HT-29 (cell line): ENCODE measurements at regions not wholly inside any gene's neighbourhood (a gene's known extent, or its start where the extent isn't known, plus 50 kb on each side); places are given as distances from the start of the nearest gene placed in this dataset.
"Not testable (repeated sequence)": the region's sequence is repeated elsewhere in the genome, so short reads cannot be mapped to it uniquely, and the experiment has no call there.

ENCODE experiments used
- DNase-seq: peaks from one replicate; pipeline ENCODE4 v3.0.0-alpha.2; 2015; ENCODE audit warnings: low spot score

DNA sequence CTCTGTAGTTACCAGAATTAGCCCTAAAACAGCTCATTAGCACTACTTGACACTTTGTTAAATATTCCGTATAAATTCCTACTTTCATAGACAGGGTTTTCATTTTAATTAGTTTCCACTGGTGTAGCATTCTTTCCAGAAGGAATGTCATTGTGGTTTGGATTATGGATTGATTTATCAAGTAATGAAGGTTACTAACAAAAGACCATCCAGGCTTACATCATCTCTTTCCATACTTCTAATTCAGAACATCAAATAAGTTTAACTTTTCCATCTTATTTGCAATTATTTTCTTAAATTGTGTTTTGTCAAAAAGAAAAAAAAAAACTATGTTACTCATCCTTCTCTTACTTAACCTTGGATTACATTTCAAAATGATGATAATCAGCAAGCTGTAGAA lies 231.8 kb upstream of the SPOPL start:
- DNase-seq, result no peak

DNA sequence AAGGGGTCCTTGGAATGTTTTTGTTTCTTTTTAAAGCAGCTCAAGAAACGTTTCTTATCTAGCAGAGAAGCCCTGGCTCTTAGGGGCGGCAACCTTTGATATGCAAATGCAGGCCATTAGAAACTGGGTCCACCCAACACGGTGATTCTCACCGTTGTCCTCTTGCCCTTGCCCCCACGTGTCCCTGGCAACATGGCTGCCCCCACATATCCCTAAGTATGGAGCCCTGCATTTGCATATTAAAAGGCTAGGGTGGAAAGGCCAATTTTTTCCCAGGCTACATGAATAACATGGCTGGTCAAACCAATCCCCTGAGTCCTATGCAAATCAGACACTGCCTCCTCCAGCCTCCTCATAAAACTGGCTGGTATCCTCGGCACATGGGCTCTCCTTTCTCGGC lies 230.1 kb upstream of the SPOPL start:
- no peak for DNase-seq

DNA sequence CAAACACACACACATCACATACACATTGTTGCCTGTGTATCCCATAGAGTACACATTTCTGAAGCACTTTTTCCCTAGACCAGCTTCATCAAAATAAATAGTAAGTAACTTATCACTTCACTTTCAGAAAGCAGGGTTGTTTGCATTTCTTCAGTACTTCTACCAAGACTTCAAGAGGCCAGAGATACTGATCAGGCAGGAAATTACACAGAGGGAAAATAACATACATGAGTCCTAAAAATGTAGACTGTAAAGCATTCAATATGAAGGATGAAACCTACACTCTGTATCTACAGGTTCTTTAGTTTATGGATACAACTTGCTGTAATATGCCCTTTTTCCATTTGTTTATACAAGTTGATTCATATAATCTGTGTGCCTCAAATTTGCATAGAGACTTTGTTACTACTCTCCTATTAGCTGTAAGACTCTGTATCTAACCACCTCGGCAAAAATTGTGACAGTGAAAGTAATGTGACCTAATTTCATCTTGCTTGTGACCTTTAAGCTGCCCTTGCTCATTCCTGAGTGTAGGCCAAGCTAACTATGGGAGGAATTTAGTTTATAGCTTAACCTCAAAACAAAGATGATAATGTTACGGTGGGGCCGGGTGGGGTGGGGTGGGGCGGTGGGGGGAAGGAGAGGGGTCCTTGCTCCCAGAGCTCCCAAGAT lies 228.9 kb upstream of the SPOPL start:
- no peak for DNase-seq

GRCh38 chr2:138273280-138273679 lies 228.3 kb upstream of the SPOPL start:
- not testable (repeated sequence) for DNase-seq

- DNase-seq, result peak; percentile 41
Observed at GRCh38 chr2:138274421-138275291, 226.9 kb upstream of the SPOPL start.

GRCh38 chr2:138275292-138275690 lies 226.3 kb upstream of the SPOPL start:
- DNase-seq, result peak; percentile 32

DNA sequence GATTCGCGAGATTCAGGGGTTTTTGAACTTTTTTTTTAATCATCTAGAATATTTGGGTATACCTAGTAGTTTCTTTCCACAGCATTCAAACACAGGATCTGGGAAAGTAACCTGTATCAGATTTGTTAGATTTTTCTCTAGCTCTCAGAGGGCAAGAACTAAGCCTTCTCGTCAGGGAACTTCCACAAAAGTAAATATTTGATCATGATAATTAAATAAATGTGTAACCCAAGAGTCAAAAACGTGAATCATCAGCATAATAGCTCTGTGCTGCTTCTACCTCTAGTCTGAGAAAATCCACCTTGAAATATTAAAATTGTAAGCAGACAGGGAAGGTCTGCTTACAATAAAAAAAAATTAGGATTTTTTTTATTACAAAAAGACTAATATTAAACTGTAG lies 225.7 kb upstream of the SPOPL start:
- peak; percentile 68 for DNase-seq

DNA sequence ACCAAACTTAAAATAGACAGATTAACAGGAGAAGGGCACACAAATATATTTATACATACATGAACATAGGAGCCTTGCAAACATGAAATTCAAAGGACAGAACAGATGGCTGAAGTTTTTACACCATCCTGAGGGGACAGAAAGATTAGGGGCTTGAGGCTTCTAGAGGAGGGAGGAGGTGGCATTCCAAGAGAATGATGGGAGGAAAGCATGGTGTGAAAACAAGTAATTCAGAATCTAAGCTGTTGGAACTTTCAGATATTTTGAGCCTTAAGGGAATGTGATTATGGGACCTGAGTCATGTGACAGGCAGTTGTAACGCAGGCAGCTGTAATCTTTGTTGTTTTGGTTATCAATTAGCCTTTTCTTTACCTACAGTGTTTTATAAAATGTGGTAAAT lies 225.2 kb upstream of the SPOPL start:
- DNase-seq, result no peak

- DNase-seq, result peak; percentile 2
Observed at GRCh38 chr2:138277062-138277461, 224.5 kb upstream of the SPOPL start.

- no peak for DNase-seq
Observed at GRCh38 chr2:138279871-138280270, 221.7 kb upstream of the SPOPL start.

DNA sequence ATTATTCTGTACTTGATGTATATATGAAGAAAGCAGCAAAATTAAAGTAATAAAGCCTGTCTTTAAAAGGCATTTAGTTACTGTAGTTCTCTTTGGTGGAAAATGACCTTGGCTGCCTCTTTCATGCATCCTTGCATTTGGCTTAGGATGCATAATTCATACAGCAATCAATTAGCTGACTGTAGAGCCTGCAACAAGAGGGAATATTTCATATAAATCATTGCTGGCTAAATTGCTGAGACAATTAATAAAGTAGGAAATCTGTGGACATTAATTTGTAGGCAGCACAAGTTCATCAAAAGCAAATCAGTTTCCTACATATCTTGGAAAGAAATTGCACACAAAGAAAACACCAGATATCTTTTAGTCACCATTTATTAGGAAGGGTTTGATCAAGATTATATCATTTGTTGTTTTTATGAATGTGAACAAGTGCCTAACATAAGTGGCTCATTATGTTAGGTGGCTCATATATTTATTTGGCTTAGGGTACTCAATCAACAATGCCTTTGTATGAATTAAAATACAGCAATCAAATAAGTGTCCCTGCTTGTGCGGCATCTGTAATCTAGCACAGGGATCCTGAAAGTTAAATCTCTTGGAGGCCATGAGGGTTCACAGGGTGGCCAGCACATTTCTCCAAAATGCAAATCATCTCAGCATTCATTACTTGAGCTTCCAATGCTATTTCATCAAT lies 220.4 kb upstream of the SPOPL start:
- DNase-seq, result no peak

DNA sequence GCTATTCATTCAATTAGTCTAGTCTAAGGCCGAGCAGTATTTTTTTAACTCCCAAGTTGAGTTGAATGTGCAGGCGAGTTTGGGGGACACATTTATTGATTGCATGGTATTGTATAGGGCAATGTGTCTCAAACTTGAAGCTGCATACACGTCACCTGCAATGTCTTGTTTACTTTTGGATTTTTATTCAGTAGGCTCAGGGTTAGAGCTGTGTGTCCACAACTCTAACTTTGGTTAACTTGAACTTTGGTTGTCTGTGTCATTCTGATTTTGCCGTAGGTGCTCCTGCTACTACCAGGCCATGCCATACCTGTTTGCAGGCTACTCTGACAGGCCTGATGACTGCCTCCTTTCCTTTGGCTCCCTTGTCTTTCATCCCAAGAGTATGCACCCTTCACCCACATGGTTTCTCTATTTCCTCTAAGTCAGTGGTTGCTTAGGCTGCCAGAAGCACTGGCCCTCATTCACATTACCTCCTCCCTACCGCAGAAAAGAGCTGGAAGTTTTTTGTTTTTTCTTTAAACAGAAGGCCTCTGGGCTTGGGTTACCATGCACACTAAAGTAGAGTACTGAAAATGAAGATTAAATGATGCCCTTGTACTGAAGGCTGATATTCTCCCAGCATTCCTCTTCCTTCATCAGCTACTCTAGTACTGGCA lies 219.4 kb upstream of the SPOPL start:
- DNase-seq, result no peak

GRCh38 chr2:138291805-138292204 lies 209.8 kb upstream of the SPOPL start:
- DNase-seq, result peak; percentile 26

- DNase-seq, result no peak
Observed at GRCh38 chr2:138293045-138293444, 208.5 kb upstream of the SPOPL start.

- DNase-seq, result no peak
Observed at GRCh38 chr2:138293549-138293948, 208.0 kb upstream of the SPOPL start.

- peak; percentile 19 for DNase-seq
Observed at GRCh38 chr2:138294451-138294850, 207.1 kb upstream of the SPOPL start.

DNA sequence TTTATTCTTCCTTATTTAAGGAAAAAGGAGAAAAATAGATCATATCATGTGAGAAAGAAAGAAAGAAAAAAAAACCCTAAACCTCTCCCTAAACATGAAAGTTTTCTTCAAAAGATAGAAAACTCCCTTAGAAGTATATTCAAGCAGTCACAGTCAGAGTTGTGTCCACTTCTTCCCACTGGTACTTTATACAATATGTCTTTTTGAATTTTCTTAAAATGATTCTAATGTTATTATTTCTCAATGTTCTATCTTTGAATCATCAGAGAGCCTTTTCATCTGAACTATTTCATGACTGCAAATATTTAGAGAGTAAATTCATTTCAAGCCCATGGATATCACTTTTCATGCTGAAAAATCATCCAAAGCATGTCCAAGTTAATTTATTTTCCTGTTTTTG lies 205.2 kb upstream of the SPOPL start:
- DNase-seq, result no peak

DNA sequence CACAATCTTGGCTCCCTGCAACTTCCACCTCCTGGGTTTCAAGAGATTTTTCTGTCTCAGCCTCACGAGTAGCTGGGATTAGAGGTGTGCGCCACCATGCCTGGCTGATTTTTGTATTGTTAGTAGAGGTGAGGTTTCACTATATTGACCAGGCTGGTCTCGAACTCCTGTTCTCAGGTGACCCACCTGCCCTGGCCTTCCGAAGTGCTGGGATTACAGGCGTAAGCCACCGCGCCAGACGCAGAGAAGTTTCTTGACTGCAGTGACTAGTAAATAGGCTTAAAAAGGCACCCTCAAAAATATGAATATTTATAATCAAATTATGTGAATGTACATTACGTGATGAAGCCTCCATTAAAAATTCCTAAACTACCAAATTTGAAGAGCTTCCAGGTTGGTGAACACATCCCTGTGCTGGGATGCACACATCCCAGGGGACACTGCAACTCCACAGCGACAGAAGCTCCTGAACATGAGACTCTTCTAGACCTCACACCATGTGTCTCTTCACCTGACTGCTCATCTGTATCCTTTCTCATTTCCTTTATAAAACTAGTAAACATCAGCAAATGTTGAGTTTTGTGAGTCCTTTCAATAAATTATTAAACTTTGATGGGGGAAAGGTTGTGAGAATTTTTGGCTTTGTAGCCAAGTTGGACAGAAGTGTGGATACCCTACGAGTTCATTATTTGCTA lies 203.3 kb upstream of the SPOPL start:
- DNase-seq, result no peak

GRCh38 chr2:138298900-138299299 lies 202.7 kb upstream of the SPOPL start:
- no peak for DNase-seq

- DNase-seq, result no peak
Observed at GRCh38 chr2:138306626-138307025, 194.9 kb upstream of the SPOPL start.

DNA sequence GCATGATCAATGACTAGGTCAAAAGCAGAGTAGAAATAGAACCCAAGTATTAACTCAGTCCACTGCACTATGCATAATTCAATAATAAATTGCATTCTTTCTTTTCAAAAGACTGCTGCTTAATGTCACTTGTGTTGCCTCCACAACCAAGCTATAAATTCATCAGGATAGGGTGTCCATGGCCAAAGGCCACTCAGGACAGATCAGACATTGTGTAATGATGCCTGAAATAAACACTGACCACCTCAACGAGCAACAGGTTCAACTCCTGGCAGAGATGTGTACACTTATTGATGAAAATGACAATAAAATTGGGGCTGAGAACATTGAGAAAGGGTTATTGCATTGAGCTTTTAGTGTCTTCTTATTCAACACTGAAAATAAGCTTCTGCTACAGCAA lies 194.5 kb upstream of the SPOPL start:
- DNase-seq, result no peak
